AG10803 (cell line): ENCODE measurements at regions not wholly inside any gene's neighbourhood (a gene's known extent, or its start where the extent isn't known, plus 50 kb on each side); places are given as distances from the start of the nearest gene placed in this dataset.

Experiments used
- DNase-seq: peaks from one replicate; pipeline ENCODE4 v3.0.0; 2010; ENCODE audit warnings: low read depth
- H3K4me3 ChIP-seq: 2 replicates; pipeline ENCODE4 v1.5.1; 2011; ENCODE audit warnings: mild to moderate bottlenecking, low read length, control low read depth
- TF ChIP-seq, protein P1 (sequence below): conservative IDR thresholded peaks from 2 replicates; pipeline ENCODE4 v1.5.1; 2011; ENCODE audit warnings: mild to moderate bottlenecking, low read length, control low read depth, inconsistent platforms

DNA sequence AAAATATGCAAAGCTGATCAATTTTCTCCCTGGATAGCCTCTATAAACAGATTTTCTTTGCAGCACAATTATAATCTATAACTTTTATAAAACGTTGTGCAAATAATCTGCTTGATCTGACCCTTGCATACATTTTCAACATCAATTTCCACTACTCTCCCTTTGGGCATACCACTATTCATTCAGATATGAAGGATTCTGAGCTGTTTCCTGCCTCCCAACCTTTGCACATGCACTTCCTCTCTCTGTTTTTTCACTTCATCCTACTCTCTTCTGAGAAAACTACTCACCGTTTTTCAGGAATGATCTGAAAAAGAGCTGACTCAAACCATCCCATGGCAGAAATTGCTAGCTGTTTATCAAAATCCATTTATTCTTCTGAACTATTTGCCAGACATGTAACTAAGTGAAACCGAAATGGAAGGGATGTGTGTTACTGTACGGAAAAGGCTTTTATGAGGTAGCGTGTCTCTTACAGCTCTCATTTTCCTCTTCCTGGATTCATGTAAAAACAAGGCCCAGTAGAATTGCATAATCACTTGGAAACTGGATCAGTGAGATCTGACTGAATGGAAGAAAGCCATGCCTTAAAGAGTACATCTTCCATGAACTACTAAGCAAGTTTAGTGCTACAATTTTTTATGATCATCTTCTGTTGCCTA is 1447.3 kb upstream of the MIR17HG start:
- TF ChIP-seq, protein P1, sequence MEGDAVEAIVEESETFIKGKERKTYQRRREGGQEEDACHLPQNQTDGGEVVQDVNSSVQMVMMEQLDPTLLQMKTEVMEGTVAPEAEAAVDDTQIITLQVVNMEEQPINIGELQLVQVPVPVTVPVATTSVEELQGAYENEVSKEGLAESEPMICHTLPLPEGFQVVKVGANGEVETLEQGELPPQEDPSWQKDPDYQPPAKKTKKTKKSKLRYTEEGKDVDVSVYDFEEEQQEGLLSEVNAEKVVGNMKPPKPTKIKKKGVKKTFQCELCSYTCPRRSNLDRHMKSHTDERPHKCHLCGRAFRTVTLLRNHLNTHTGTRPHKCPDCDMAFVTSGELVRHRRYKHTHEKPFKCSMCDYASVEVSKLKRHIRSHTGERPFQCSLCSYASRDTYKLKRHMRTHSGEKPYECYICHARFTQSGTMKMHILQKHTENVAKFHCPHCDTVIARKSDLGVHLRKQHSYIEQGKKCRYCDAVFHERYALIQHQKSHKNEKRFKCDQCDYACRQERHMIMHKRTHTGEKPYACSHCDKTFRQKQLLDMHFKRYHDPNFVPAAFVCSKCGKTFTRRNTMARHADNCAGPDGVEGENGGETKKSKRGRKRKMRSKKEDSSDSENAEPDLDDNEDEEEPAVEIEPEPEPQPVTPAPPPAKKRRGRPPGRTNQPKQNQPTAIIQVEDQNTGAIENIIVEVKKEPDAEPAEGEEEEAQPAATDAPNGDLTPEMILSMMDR = no peak
- no peak overlapping the region for H3K4me3 ChIP-seq
- no peak for DNase-seq

DNA sequence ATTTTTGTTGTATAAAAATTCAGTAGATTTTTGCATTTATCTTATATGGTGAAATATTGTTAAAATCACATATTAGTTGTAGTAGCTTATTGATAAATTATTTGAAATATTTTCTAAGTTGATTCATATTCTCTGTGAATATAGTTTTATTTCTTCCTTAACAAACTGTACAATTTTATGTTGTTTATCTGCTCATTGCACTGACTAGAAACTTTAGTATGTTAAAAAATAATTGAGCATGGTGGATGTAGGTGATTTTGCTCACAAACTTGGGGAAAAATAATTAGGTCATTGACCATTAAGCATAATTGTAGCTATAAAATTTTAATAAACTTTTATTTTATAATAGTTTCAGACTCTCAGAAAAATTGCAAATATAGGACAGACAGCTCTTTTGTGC is 1445.3 kb upstream of the MIR17HG start:
- no peak for DNase-seq
- no peak overlapping the region for H3K4me3 ChIP-seq
- TF ChIP-seq, protein P1 = no peak

DNA sequence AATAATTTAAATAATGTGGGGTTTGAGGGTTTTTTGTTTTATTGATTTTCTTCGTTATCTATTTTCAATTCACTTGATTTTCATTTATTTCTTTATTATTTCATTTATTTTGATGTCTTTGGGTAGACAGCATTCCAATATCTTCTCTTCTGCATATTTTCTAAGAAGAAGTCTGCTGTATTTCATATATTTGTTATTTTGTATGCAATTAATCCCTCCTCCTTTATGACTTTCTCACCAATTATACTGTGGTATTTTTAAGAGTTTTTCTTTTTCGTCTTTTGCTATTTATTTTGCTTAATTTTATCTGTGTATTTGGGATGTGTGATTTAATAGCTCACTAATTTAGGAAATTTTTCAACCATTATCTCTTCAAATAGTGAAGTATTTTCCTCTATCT is 1444.4 kb upstream of the MIR17HG start:
- no peak overlapping the region for H3K4me3 ChIP-seq
- TF ChIP-seq, protein P1 = no peak
- no peak for DNase-seq

DNA sequence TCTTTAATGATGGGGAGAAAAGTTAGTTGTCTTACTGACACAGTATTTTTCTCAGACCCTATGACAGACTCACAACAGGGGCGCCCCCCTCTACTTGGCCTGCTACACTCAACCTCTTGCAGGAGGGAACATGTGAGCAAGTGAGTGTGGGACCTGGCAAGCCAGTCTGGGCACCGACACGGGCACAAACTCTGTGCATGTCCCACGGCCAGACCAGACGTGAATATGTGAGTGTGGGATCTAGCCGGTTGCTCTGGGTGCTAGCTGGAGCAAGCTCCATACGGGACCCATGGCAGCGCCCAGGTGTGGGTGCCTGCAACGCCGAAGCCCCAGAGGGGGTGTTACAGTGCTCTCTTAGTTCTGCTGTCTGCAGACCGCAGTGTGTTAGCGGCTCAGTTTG is 1437.3 kb upstream of the MIR17HG start:
- no peak overlapping the region for H3K4me3 ChIP-seq
- DNase-seq = no peak
- TF ChIP-seq, protein P1 = no peak

DNA sequence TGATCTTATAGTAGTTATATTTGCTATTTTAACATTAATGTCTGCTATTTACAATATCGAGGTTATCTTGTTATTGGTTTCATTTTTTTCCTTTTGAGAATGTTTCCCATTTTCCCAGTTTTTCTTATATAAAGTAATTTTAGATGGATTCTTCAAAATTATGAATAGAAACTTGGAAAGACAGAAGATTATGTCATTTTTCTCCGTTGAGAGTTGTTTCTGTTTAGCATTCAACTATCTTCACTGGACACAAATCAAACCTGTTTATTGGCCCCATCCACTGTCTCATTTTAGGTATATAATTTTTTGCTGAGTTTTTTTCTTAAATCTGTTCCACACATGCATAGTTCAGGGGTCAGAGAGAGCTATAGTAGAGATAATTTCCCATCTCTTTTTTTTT is 1430.9 kb upstream of the MIR17HG start:
- no peak for DNase-seq
- TF ChIP-seq, protein P1 = no peak
- H3K4me3 ChIP-seq = no peak overlapping the region

DNA sequence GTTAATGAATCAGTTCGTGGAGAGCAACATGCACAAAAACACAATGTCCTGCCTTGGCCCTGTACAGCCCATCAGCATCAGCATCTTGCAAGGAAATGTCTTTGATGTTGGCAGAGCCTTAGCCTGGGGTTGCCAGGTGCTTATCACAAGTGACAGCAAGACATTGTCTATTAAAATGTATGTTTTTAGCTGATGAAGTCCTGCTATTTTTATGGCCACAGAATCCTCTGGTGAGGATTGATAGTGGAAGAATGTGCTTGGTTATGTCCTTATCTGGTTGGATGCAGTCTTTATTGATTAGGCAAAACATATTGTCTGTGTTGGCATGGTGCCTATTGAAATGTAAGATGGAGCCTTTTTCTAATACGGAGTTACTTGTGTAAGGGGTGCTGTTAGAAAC is 1427.0 kb upstream of the MIR17HG start:
- TF ChIP-seq, protein P1 = no peak
- no peak for DNase-seq
- H3K4me3 ChIP-seq = no peak overlapping the region

DNA sequence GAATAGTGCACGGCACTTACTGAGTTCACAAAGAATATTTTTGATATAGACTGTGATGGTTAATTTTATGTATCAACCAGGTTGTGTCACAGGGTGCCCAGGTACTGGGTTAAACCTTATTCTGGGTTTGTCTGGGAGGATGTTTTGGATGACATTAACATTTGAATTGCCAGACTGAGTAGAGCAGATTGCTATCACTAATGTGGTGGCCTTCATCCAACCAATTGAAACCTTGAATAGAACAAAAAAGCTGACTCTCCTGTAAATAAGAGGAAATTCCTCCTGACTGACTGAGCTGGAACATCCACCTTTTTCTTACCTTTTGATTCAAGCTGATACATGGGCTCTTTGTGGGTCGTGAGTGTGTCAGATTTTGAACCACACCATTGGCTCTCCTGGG is 1424.4 kb upstream of the MIR17HG start:
- H3K4me3 ChIP-seq = no peak overlapping the region
- no peak for DNase-seq
- TF ChIP-seq, protein P1 = no peak
